Activated T-helper 1 cell treated with anti-CD3 and anti-CD28 coated beads, Interleukin-2, amount 50 U/mL, for 16 hours (primary cell): ENCODE measurements at regions not wholly inside any gene's neighbourhood (a gene's known extent, or its start where the extent isn't known, plus 50 kb on each side); places are given as distances from the start of the nearest gene placed in this dataset.
"Not testable (repeated sequence)": the region's sequence is repeated elsewhere in the genome, so short reads cannot be mapped to it uniquely, and the experiment has no call there.

Experiments used
- DNase-seq, 2 donors: peaks; one replicate each; pipeline ENCODE4 v3.0.0-alpha.2; 2020; ENCODE audit warnings: low read depth in 1 of 2, low spot score in 1 of 2

DNA sequence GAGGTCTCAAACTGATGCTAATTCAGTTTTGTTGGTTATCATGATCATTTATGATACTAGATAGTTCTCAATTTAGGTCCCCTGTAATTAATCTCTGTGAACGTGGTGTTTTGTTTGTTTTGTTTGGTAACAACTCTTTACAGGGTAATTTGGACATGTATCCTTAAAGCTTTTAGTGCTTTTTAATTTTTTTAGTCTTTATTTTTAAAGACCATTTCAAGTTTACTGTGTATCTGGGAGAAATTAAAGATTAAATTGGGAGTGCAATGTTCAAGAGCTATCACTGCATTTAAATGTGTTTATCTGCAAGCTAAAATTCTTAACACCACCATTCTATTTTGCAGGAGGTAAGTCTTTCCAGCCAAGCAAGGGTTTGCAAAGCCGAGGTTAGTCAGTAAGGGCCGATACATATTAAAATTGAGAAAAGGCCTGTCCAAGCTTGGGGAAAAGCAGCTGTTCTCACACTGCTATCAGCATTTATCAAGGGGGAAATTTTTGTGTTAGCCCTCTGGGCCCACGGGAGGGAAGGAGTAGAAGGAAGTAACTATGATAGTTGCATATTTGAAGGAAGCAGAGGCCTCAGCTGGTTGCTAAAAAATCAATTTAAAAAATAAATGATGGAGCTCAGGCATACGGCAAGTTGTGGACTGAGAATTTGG is 59.3 kb upstream of the ZNF217 start:
- no peak for DNase-seq

DNA sequence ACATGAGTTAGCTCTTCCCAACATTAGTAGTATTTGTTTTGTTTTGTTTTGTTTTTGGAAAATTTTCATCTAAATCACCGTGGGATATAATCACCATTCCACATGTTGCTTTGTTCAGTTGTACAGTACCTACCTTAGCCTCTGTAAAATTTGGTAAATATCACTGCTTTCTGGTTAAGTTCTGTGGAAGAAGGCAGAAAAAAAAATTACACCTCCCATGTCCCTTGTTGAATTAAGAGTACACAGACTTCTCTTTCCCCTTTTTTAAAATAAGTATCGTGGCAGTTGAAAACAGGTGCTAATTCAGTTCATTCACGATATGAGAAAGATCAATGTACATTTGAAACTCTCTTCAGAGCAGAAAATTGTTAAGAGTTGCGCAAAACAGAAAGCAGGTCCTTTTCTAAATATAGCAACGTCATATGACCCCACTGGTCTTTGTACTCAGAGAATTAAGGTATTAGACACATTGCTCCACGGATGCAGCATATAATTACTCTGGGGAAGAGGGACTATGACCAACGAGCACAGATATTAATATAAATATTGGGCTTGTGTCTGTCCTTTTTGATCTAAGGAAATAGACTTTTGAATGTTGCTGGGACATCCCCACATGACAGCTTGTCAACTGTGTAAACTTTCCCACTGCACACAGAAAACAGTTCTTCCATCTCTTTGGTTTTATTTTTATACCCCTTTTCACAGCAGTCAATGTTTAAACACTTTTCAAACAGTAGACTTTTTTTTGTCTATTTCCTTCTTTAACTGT is 58.6 kb upstream of the ZNF217 start:
- no peak for DNase-seq

- DNase-seq, result not testable (repeated sequence)
Observed at GRCh38 chr20:53649493-53649892, 55.9 kb upstream of the ZNF217 start.

DNA sequence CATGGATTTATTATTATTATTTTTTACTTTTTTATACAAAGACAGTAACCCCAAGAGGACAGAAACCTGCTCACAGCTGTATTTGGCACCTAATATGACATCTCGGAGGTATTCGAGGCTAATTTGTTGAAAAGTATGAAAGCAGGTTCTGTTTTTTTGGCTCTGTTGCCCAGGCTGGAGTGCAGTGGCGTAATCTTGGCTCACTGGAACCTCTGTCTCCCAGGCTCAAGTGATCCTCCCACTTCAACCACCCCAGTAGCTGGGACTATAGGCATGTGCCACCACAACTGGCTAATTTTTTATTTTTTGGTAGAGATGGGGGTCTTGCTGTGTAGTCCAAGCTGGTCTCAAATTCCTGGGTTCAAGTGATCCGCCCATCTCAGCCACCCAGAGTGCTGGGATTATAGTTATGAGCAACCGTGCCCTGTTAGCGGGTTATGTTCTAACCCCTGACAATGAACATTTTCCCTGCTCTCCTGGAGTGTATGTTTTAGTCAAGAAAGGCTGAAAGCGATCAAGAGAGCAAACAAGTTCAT is 53.7 kb upstream of the ZNF217 start:
- DNase-seq, result no peak

- DNase-seq, result no peak
Observed at GRCh38 chr20:53646550-53646949, 52.9 kb upstream of the ZNF217 start.

GRCh38 chr20:53645582-53645897 is 51.9 kb upstream of the ZNF217 start:
- no peak for DNase-seq

DNA sequence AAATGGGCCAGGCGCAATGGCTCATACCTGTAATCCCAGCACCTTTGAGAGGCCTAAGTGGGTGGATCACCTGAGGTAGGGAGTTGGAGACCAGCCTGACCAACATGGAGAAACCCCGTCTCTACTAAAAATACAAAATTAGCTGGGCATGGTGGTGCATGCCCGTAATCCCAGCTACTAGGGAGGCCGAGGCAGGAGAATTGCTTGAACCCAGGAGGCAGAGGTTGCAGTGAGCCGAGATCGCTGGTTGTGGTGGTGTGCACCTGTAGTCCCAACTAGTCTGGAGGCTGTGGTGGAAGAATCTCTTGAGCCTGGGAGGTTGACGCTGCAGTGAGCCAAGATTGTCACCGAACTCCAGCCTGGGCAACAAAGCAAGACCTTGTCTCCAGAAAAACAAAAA is 50.5 kb upstream of the ZNF217 start:
- DNase-seq, result not testable (repeated sequence)
